CD4-positive, alpha-beta T cell treated with Interleukin-17A for 4 hours (primary cell): ENCODE measurements at regions not wholly inside any gene's neighbourhood (a gene's known extent, or its start where the extent isn't known, plus 50 kb on each side); places are given as distances from the start of the nearest gene placed in this dataset.
"Not testable (repeated sequence)": the region's sequence is repeated elsewhere in the genome, so short reads cannot be mapped to it uniquely, and the experiment has no call there.

Source experiments
- DNase-seq: peaks from one replicate; pipeline ENCODE4 v3.0.0-alpha.2; 2020; ENCODE audit warnings: mixed read lengths

- DNase-seq = no peak
These were observed 254.6 kb upstream of the LRRC4C start for GRCh38 chr11:41714101-41714500.

DNA sequence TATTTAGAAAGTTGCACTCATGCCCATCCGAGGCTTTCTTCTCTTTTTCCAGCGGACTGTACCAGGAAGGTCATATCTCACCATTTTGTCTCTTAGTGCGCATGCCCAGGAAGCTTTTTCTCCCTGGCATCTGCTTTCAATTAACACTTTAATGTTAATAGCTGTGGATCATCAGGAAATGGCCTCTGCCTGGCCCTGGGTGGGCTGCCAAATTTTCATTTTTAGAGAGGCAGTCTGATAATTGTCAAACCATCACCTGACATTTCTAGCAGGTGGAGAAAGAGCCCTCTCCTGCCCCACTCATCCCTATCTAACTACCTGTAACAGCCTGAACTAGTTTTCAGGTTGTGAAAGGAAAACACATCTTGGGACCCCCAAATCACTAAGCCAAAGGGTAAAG is 257.4 kb upstream of the LRRC4C start:
- DNase-seq = no peak

GRCh38 chr11:41720761-41721160 is 261.3 kb upstream of the LRRC4C start:
- no peak for DNase-seq

DNA sequence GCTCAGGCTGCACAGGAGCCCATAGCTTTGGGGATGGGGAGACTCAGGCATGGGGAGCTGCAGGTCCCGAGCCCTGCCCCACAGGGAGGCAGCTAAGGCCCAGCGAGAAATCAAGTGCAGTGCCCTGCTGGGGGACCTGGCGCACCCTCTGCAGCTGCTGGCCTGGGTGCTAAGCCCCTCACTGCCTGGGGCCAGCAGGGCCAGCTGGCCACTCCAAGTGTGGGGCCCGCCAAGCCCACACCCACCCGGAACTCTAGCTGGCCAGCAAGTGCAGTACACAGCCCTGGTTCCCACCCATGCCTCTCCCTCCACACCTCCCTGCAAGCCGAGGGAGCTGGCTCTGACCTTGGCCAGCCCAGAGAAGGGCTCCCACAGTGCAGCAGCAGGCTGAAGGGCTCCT is 268.7 kb upstream of the LRRC4C start:
- not testable (repeated sequence) for DNase-seq

DNA sequence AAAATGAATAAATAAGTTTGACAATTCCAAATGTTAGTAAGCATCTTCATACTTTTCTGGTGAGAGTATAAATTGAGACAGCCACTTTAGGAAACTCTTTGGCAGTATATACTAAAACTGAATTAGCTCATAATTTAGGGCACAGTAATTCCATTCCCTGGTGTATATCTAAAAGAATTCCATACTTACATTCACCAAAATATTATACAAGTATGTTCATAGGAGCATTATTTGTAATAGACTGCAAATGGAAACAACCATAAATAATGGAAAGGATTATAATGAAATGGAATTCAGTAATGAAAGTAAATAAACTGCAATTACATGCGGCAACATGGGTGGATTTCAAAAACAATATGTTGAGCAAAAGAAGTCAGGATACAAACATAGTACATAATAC is 315.8 kb upstream of the LRRC4C start:
- DNase-seq = no peak

- no peak for DNase-seq
These were observed 320.0 kb upstream of the LRRC4C start for GRCh38 chr11:41779401-41779960.

GRCh38 chr11:41781441-41781840 is 322.0 kb upstream of the LRRC4C start:
- no peak for DNase-seq

DNA sequence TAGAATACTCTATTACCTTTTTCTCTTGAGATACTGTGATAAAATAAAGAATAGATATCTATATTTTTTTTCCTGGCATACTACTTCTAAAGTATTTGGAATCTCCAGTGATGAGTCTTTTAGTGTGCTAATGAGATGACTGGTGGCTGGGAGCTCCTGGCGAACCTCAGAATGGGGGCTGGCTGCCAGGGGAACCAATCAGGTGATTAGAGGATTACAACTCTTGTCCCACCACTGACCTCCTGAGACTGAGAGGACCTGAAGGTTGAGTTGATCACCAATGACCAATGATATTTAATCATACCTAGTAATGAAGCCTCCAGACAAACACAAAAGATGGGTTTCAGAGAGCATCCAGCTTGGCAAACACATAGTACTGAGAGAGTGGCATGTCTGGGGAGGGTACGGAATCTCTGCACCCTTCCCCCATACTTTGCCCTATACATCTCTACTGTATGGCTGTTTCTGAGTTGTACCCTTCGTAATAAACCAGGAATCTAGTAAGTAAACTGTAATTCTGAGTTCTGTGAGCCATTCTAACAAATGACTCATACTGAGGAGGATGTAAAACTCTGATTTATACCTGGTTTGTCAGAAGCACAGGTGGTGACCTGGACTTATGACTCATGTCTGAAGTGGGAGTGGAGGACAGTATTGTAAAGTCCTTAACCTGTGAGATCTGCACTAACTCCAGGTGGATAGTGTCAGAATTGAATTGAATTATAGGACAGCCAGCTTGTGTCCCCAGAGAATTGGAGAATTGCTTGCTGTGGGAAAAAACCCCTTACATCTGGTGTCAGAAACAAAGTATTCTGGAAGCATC is 325.3 kb upstream of the LRRC4C start:
- no peak for DNase-seq

DNA sequence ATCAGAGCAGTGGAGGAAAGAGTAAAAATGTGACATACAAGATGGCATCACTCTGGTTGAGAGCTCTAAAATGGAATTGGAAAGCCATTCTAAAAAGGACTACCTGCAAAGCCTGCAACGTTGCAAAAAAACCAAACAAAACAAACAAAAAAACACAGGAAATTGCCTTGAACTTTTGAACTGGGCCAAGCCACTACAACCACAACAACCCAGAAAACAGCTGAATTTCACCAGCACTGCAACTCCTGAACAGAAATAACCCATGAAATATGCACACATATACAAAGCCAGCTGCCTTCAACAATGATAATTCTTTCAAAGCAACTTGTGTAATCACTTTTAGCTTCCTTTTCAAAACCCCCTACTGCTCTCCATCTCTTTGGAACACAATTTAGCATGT is 326.6 kb upstream of the LRRC4C start:
- no peak for DNase-seq

DNA sequence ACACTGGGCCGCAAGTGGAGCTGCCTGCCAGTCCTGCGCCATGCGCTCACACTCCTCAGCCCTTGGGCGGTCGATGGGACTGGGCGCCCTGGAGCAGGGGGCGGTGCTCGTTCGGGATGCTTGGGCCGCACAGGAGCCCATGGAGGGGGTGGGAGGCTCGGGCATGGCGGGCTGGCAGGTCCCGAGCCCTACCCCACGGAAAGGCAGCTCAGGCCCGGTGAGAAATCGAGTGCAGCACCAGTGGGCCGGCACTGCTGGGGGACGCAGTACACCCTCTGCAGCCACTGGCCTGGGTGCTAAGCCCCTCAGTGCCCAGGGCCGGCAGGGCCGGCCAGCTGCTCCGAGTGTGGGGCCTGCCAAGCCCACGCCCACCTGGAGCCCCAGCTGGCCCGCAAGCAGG is 328.7 kb upstream of the LRRC4C start:
- DNase-seq = no peak

DNA sequence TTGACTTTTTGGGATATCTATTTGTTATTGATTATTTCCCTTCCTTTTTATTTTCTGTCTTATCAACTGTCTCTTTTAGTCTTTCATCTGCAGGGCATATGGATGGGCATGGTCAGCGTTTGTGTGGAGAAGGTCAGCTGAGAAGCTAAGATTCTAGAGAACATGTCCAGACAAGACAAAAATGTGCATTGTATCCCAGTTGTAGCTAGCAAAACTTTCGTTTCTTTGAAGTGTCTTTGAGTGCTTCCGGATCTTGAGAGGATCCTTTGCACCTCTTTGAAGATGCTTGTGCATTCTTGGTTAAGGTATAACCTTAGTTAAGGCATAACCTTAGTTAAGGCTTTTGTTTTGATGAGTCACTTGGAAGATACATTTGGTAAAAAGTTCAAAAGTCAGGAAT is 329.9 kb upstream of the LRRC4C start:
- DNase-seq = no peak

- no peak for DNase-seq
These were observed 335.6 kb upstream of the LRRC4C start for GRCh38 chr11:41795004-41795403.

GRCh38 chr11:41799754-41800153 is 340.3 kb upstream of the LRRC4C start:
- DNase-seq = no peak

GRCh38 chr11:41803895-41804294 is 344.4 kb upstream of the LRRC4C start:
- DNase-seq = no peak

DNA sequence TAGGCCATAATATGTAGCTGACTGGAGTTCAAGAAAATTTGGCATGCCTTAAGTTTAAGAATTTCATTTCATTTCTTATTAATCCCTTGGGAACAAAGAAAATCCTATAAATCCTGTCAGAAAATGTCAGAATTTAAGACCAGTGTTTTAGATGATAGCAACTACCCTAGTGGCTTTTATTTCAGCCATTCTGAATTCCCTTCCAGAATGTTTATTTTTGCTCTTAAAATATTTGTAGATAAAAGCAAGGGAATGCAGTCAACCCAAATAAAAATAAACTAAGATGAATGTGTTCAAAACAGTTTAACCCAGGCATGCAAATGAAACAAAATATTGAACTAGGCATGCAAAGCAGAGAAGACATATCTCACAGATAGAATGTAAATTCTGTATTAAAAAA is 356.9 kb upstream of the LRRC4C start:
- no peak for DNase-seq

DNA sequence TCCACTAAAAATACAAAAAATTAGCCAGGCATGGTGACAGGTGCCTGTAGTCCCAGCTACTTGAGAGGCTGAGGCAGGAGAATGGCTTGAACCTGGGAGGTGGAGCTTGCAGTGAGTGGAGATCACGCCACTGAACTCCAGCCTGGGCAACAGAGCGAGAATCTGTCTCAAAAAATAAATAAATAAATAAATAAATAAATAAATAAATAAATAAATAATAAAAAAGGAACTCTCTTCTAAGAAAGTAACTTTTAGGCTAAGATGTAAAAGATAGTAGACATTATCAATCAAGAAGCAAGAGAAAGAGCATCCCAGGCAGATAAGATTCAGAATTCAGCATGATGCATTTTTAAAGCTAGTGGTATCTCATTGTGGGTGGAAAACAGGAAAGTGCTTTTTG is 364.8 kb upstream of the LRRC4C start:
- not testable (repeated sequence) for DNase-seq

- no peak for DNase-seq
These were observed 366.6 kb upstream of the LRRC4C start for GRCh38 chr11:41826085-41826484.

DNA sequence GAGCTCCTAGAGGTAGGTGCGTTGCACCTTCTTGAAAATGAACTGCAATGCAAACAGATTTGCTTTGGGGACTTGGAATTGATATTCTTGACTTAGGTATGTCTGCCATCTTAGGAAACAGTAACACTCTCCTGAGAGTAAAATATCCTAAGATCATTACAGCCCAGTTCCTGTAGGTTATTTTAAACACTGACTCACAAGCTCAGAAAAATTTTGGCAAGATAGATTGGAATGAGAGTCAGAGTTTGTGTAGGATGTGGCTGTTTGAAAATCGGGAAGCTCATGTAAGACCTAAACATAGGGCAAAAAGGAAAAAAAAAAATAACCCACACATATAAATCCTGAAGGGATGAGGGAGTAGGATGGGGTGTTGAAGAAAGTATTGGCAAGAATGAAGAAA is 377.0 kb upstream of the LRRC4C start:
- no peak for DNase-seq

DNA sequence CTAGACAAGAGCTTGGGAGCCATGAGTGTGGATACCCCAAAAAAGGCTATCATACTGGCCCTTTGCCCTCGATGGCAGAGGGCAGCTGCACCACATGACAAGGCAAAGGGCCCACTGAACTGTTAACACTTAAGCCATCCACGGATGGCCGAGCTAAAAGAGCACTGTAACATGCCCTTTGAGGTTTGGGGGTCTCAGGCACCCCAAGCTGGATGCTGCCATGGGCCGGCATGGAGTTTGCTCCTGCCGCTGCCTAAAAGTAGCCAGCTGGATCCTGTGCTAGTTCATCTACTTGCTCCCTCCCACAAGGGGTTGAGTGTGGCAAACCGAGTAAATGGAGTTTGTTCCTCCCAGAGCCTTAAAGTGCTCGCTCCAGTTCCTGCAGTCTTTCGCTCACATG is 383.2 kb upstream of the LRRC4C start:
- no peak for DNase-seq

DNA sequence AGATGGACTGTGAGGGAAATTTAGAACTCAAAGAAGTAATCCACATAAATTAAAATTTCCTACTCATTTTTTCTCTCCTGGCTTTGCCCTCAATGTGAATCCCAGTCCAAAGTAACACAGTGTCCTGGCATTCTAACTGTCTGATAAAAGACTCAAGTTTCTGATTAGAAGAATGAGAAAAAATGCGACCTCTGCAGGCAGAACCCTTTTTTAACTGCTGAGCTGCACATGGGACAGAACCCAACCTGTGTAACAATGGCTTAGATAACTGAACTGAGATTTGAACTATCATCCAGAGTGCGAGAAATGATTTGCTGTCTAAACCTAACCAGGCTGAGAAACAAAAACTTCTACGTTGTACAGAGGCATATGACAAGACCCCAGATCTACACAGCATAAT is 385.6 kb upstream of the LRRC4C start:
- no peak for DNase-seq

DNA sequence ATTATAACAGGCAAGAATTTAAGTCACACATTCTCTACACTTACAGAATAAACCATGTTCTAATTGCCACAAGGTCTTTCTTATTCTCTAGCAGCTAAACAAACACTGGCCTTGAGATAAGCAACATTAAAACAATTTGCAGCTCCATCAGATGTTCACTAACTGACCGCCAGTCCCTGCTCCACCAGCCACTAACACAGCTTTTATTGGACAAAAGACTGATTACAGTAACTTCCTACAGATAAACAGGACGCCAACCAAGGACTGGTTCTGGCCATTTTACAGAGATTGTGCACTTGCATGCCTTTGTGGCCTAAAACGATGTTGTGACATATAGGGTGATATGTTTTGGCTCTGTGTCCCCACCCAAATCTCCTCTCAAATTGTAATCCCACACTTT is 388.9 kb upstream of the LRRC4C start:
- no peak for DNase-seq

GRCh38 chr11:41849250-41849649 is 389.8 kb upstream of the LRRC4C start:
- no peak for DNase-seq

DNA sequence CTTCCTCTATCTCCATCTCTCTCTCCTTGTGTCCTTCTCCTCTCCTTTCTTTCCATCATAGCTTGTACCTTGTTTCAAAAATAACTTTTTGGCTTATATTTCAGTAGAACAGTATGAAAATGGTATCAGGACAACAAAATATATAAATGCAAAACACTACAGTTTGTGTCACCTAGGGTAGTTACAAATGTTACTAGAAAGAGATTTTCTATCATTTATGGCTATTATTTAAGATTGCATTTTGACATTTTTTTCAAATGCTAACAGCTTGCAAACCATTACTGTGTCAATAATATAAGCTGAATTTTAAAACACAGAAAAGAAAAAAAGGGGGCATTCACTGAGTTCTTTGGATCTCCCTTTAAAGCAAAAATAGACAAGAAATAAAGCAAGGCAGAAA is 392.3 kb upstream of the LRRC4C start:
- DNase-seq = no peak

- DNase-seq = no peak
These were observed 402.4 kb upstream of the LRRC4C start for GRCh38 chr11:41861838-41862237.

- no peak for DNase-seq
These were observed 407.1 kb upstream of the LRRC4C start for GRCh38 chr11:41866525-41866924.
